ENCODE measurements at regions not wholly inside any gene's neighbourhood (a gene's known extent, or its start where the extent isn't known, plus 50 kb on each side); places are given as distances from the start of the nearest gene placed in this dataset.

GRCh38 chr12:125256634-125256936, 191.3 kb downstream of the AACS start:
- no CpG with 5 or more reads among the region's 3 CpGs for WGBS (ENCODE audit: insufficient coverage)
- Histone ChIP-seq H3K4me1 (ENCODE audit: control insufficient read depth, insufficient read depth, low read length) (peaks cover 9% of the 10 kb centered on the region), H3K9me3 (ENCODE audit: control insufficient read depth, insufficient read depth, low read length) (no peaks in the 10 kb centered on the region), H3K4me3 (ENCODE audit: low read depth, low read length) (no peak overlapping the region), H3K36me3 (ENCODE audit: control insufficient read depth, insufficient read depth, low read length) (peaks cover 6% of the 10 kb centered on the region), H3K27ac (ENCODE audit: low read depth, low read length) (no peak overlapping the region), H3K27me3 (ENCODE audit: control insufficient read depth, insufficient read depth, low read length) (no peaks in the 10 kb centered on the region)
- DNase-seq (ENCODE audit: low read depth in 4 of 6, low spot score in 6 of 6), result no peak

GRCh38 chr12:125259178-125259867, 194.1 kb downstream of the AACS start:
- no peak overlapping the region for H3K27ac ChIP-seq (ENCODE audit: low read depth, low read length)
- no peaks in the 10 kb centered on the region for H3K9me3 ChIP-seq (ENCODE audit: control insufficient read depth, insufficient read depth, low read length)
- H3K36me3 ChIP-seq (ENCODE audit: control insufficient read depth, insufficient read depth, low read length), result peaks cover 6% of the 10 kb centered on the region
- H3K4me3 ChIP-seq (ENCODE audit: low read depth, low read length), result no peak overlapping the region
- H3K4me1 ChIP-seq (ENCODE audit: control insufficient read depth, insufficient read depth, low read length), result peaks cover 4% of the 10 kb centered on the region
- no peaks in the 10 kb centered on the region for H3K27me3 ChIP-seq (ENCODE audit: control insufficient read depth, insufficient read depth, low read length)
- 56% methylated on average over 9 of the region's 15 CpGs for WGBS (ENCODE audit: insufficient coverage)
- DNase-seq (ENCODE audit: low read depth in 4 of 6, low spot score in 6 of 6), result peak in 1 of 6 donors; percentile 85

GRCh38 chr12:125262851-125263250, 197.6 kb downstream of the AACS start:
- Histone ChIP-seq H3K27me3 (ENCODE audit: control insufficient read depth, insufficient read depth, low read length) (no peaks in the 10 kb centered on the region), H3K9me3 (ENCODE audit: control insufficient read depth, insufficient read depth, low read length) (no peaks in the 10 kb centered on the region), H3K4me1 (ENCODE audit: control insufficient read depth, insufficient read depth, low read length) (no peaks in the 10 kb centered on the region), H3K27ac (ENCODE audit: low read depth, low read length) (no peak overlapping the region), H3K36me3 (ENCODE audit: control insufficient read depth, insufficient read depth, low read length) (no peaks in the 10 kb centered on the region), H3K4me3 (ENCODE audit: low read depth, low read length) (no peak overlapping the region)
- no CpG with 5 or more reads among the region's 4 CpGs for WGBS (ENCODE audit: insufficient coverage)
- DNase-seq (ENCODE audit: low read depth in 4 of 6, low spot score in 6 of 6), result peak in 1 of 6 donors; percentile 93

GRCh38 chr12:125263385-125263784, 198.2 kb downstream of the AACS start:
- no peak overlapping the region for H3K27ac ChIP-seq (ENCODE audit: low read depth, low read length)
- H3K36me3 ChIP-seq (ENCODE audit: control insufficient read depth, insufficient read depth, low read length), result no peaks in the 10 kb centered on the region
- no peak overlapping the region for H3K4me3 ChIP-seq (ENCODE audit: low read depth, low read length)
- no peaks in the 10 kb centered on the region for H3K27me3 ChIP-seq (ENCODE audit: control insufficient read depth, insufficient read depth, low read length)
- no peaks in the 10 kb centered on the region for H3K4me1 ChIP-seq (ENCODE audit: control insufficient read depth, insufficient read depth, low read length)
- WGBS (ENCODE audit: insufficient coverage), result 90% methylated on average over 8 of the region's 8 CpGs
- no peak for DNase-seq (ENCODE audit: low read depth in 4 of 6, low spot score in 6 of 6)
- no peaks in the 10 kb centered on the region for H3K9me3 ChIP-seq (ENCODE audit: control insufficient read depth, insufficient read depth, low read length)

GRCh38 chr12:125267114-125267513, 201.9 kb downstream of the AACS start:
- no peak for DNase-seq (ENCODE audit: low read depth in 4 of 6, low spot score in 6 of 6)
- Histone ChIP-seq H3K27me3 (ENCODE audit: control insufficient read depth, insufficient read depth, low read length) (no peaks in the 10 kb centered on the region), H3K4me1 (ENCODE audit: control insufficient read depth, insufficient read depth, low read length) (peaks cover 7% of the 10 kb centered on the region), H3K9me3 (ENCODE audit: control insufficient read depth, insufficient read depth, low read length) (no peaks in the 10 kb centered on the region), H3K4me3 (ENCODE audit: low read depth, low read length) (no peak overlapping the region), H3K27ac (ENCODE audit: low read depth, low read length) (no peak overlapping the region), H3K36me3 (ENCODE audit: control insufficient read depth, insufficient read depth, low read length) (no peaks in the 10 kb centered on the region)
- WGBS (ENCODE audit: insufficient coverage), result 78% methylated on average over 2 of the region's 5 CpGs

- Histone ChIP-seq H3K27me3 (ENCODE audit: control insufficient read depth, insufficient read depth, low read length) (no peaks in the 10 kb centered on the region), H3K4me3 (ENCODE audit: low read depth, low read length) (no peak overlapping the region), H3K36me3 (ENCODE audit: control insufficient read depth, insufficient read depth, low read length) (no peaks in the 10 kb centered on the region), H3K4me1 (ENCODE audit: control insufficient read depth, insufficient read depth, low read length) (peaks cover 14% of the 10 kb centered on the region), H3K27ac (ENCODE audit: low read depth, low read length) (no peak overlapping the region), H3K9me3 (ENCODE audit: control insufficient read depth, insufficient read depth, low read length) (no peaks in the 10 kb centered on the region)
- WGBS (ENCODE audit: insufficient coverage), result 59% methylated on average over 4 of the region's 5 CpGs
- DNase-seq (ENCODE audit: low read depth in 4 of 6, low spot score in 6 of 6), result peak in 1 of 6 donors; percentile 70
Measured at GRCh38 chr12:125269276-125269675, 204.0 kb downstream of the AACS start.

- whole genome bisulfite sequencing (ENCODE audit: insufficient coverage), result 40% methylated on average over 2 of the region's 4 CpGs
- peak in 2 of 6 donors; percentile 48 to 79 for DNase-seq (ENCODE audit: low read depth in 4 of 6, low spot score in 6 of 6)
Measured at GRCh38 chr12:125271892-125272291, 206.7 kb downstream of the AACS start.

GRCh38 chr12:125272383-125272933, 207.2 kb downstream of the AACS start:
- Histone ChIP-seq H3K4me3 (ENCODE audit: low read depth, low read length) (no peak overlapping the region), H3K36me3 (ENCODE audit: control insufficient read depth, insufficient read depth, low read length) (no peaks in the 10 kb centered on the region), H3K4me1 (ENCODE audit: control insufficient read depth, insufficient read depth, low read length) (peaks cover 14% of the 10 kb centered on the region), H3K27me3 (ENCODE audit: control insufficient read depth, insufficient read depth, low read length) (no peaks in the 10 kb centered on the region), H3K27ac (ENCODE audit: low read depth, low read length) (no peak overlapping the region), H3K9me3 (ENCODE audit: control insufficient read depth, insufficient read depth, low read length) (no peaks in the 10 kb centered on the region)
- 40% methylated on average over 9 of the region's 14 CpGs for WGBS (ENCODE audit: insufficient coverage)
- peak in 2 of 6 donors; percentile 64 to 78 for DNase-seq (ENCODE audit: low read depth in 4 of 6, low spot score in 6 of 6)

More at GRCh38 chr12:125271892-125272291, 206.7 kb downstream of the AACS start:
- no peaks in the 10 kb centered on the region for H3K9me3 ChIP-seq (ENCODE audit: control insufficient read depth, insufficient read depth, low read length)
- peaks cover 14% of the 10 kb centered on the region for H3K4me1 ChIP-seq (ENCODE audit: control insufficient read depth, insufficient read depth, low read length)
- no peaks in the 10 kb centered on the region for H3K36me3 ChIP-seq (ENCODE audit: control insufficient read depth, insufficient read depth, low read length)
- H3K4me3 ChIP-seq (ENCODE audit: low read depth, low read length), result no peak overlapping the region
- H3K27me3 ChIP-seq (ENCODE audit: control insufficient read depth, insufficient read depth, low read length), result no peaks in the 10 kb centered on the region
- H3K27ac ChIP-seq (ENCODE audit: low read depth, low read length), result no peak overlapping the region

- DNase-seq (ENCODE audit: low read depth in 4 of 6, low spot score in 6 of 6), result no peak
- Histone ChIP-seq H3K27me3 (ENCODE audit: control insufficient read depth, insufficient read depth, low read length) (no peaks in the 10 kb centered on the region), H3K9me3 (ENCODE audit: control insufficient read depth, insufficient read depth, low read length) (no peaks in the 10 kb centered on the region)
Measured at GRCh38 chr12:125276567-125276966, 211.3 kb downstream of the AACS start.

More at GRCh38 chr12:125276567-125276966, 211.3 kb downstream of the AACS start:
- Histone ChIP-seq H3K4me1 (ENCODE audit: control insufficient read depth, insufficient read depth, low read length) (peaks cover 19% of the 10 kb centered on the region), H3K36me3 (ENCODE audit: control insufficient read depth, insufficient read depth, low read length) (no peaks in the 10 kb centered on the region), H3K27ac (ENCODE audit: low read depth, low read length) (no peak overlapping the region), H3K4me3 (ENCODE audit: low read depth, low read length) (no peak overlapping the region)
- 77% methylated on average over 9 of the region's 10 CpGs for WGBS (ENCODE audit: insufficient coverage)

Measured in spinal cord (tissue), 9 donors.